ENCODE measurements at regions not wholly inside any gene's neighbourhood (a gene's known extent, or its start where the extent isn't known, plus 50 kb on each side); places are given as distances from the start of the nearest gene placed in this dataset.
A peak's percentile ranks its signal among the peaks of the same experiment; 100 is the strongest.

DNA sequence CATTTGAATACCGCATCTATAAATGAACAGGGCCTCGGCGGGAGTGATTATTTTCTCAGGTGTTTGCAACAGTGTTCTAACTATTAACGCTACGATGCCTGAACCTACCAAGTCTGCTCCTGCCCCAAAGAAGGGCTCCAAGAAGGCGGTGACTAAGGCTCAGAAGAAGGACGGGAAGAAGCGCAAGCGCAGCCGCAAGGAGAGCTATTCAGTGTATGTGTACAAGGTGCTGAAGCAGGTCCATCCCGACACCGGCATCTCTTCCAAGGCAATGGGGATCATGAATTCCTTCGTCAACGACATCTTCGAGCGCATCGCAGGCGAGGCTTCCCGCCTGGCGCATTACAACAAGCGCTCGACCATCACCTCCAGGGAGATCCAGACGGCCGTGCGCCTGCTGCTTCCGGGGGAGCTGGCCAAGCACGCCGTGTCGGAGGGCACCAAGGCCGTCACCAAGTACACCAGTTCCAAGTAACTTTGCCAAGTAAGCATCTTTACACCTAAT, 70.9 kb downstream of the HFE start:
- Histone ChIP-seq H4K20me1 (ENCODE audit: insufficient read depth) (no peaks in the 10 kb centered on the region), H3K4me1 (replicated peaks; ENCODE audit: insufficient read depth) (peaks cover 14% of the 10 kb centered on the region), H3K4me2 (peak overlapping the region; percentile 87), H3K9me3 (ENCODE audit: insufficient read depth, low read depth) (no peaks in the 10 kb centered on the region), H3K9me2 (ENCODE audit: insufficient read depth) (no peaks in the 10 kb centered on the region), H3K4me3 (peak overlapping the region; percentile 75), H3K27me3 (ENCODE audit: insufficient read depth, low read depth) (no peaks in the 10 kb centered on the region), H3K79me2 (ENCODE audit: low read depth) (peaks cover 42% of the 10 kb centered on the region), H3F3A (ENCODE audit: insufficient read depth, low read depth) (peaks cover 30% of the 10 kb centered on the region), H3K27ac (peak overlapping the region; percentile 67), H3K36me3 (ENCODE audit: low read depth) (no peaks in the 10 kb centered on the region), H2AFZ (peak overlapping the region; percentile 49)
- ChIA-PET POLR2A (ENCODE audit: unreplicated experiment) (interaction anchor here (0.5 to 5.0 kb wide), 23 partner anchors 25 to 1614 kb away, joined by 3 to 284 read pairs (median 10); a partner anchor contains a TSS), CTCF (interaction anchor here (1.5 to 1.8 kb wide), 2 partner anchors 12 to 34 kb away, joined by 5 to 11 read pairs; a partner anchor contains a TSS)
- DNase-seq: peak in 1 of 2 experiments; percentile 90
- TSS peak; percentile 69 for BruUV-seq (replicated peaks)
- no peak for TF ChIP-seq EZH2 (IDR thresholded peaks at IDR 0.05; ENCODE audit: low read depth)
- TF ChIP-seq, protein P1, sequence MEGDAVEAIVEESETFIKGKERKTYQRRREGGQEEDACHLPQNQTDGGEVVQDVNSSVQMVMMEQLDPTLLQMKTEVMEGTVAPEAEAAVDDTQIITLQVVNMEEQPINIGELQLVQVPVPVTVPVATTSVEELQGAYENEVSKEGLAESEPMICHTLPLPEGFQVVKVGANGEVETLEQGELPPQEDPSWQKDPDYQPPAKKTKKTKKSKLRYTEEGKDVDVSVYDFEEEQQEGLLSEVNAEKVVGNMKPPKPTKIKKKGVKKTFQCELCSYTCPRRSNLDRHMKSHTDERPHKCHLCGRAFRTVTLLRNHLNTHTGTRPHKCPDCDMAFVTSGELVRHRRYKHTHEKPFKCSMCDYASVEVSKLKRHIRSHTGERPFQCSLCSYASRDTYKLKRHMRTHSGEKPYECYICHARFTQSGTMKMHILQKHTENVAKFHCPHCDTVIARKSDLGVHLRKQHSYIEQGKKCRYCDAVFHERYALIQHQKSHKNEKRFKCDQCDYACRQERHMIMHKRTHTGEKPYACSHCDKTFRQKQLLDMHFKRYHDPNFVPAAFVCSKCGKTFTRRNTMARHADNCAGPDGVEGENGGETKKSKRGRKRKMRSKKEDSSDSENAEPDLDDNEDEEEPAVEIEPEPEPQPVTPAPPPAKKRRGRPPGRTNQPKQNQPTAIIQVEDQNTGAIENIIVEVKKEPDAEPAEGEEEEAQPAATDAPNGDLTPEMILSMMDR (conservative IDR thresholded peaks at IDR 0.05): no peak
- intact Hi-C loops (cut with micrococcal nuclease; ENCODE audit: unreplicated experiment): loop anchor here (1.0 to 2.0 kb wide), 4 partner anchors 15 to 59 kb away; a partner anchor contains a TSS

DNA sequence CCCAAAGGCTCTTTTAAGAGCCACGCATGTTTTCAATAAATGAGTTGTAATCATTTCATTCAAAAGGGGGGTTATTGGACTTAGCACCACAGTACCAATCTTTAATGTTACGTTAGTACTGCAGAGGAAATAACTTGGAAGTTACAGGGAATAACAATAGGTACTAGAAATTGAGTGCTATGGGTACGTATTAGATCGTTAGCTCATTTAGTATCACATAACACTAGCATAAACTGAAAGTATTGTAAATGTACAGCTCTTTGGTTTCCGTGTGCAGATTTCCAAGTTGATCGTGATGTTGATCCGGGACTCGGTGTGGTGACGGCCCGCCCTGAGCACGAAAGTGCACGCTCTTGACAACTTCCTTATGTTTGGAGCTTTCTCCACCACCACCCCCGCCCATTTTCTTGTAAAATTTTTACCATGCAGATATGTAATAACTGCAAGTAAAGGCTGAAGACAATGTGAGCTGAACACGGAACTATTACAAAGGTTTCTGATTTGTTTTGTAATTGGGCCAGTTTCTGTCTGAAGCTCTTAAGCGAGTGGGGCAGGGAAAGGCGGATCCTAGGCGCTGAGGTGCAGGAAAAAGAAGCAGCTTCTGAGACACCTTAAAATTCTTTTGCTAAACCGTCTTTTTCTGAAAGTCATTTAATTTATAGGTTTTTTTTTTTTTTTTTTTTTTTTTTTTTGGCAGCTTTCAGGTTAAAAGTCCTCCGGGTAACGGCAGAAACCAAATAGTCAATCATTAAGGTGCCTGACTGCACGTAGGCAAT, 71.5 kb downstream of the HFE start:
- no TSS peak for BruUV-seq (replicated peaks)
- no peaks in the 10 kb centered on the region for H3K9me3 ChIP-seq (ENCODE audit: insufficient read depth, low read depth)
- peaks cover 14% of the 10 kb centered on the region for H3K4me1 ChIP-seq (replicated peaks; ENCODE audit: insufficient read depth)
- H3K9me2 ChIP-seq (ENCODE audit: insufficient read depth): no peaks in the 10 kb centered on the region
- H3K79me2 ChIP-seq (ENCODE audit: low read depth): peaks cover 42% of the 10 kb centered on the region
- no peaks in the 10 kb centered on the region for H3K27me3 ChIP-seq (ENCODE audit: insufficient read depth, low read depth)
- ChIA-PET CTCF (interaction anchor here (0.6 to 1.8 kb wide), 3 partner anchors 12 to 972 kb away, joined by 5 to 11 read pairs (median 8); a partner anchor contains a TSS), POLR2A (ENCODE audit: unreplicated experiment) (interaction anchor here (0.5 to 5.0 kb wide), 24 partner anchors 25 to 1737 kb away, joined by 3 to 284 read pairs (median 8); partner anchors contain the start of gene HMGN4)
- H4K20me1 ChIP-seq (ENCODE audit: insufficient read depth): no peaks in the 10 kb centered on the region
- DNase-seq: peak in 1 of 2 experiments; percentile 68
- H2AFZ ChIP-seq: peak overlapping the region; percentile 53
- no peaks in the 10 kb centered on the region for H3K36me3 ChIP-seq (ENCODE audit: low read depth)
- peak overlapping the region; percentile 87 for H3K4me2 ChIP-seq
- TF ChIP-seq EZH2 (IDR thresholded peaks at IDR 0.05; ENCODE audit: low read depth): no peak
- TF ChIP-seq, protein P1 (conservative IDR thresholded peaks at IDR 0.05): no peak
- peaks cover 30% of the 10 kb centered on the region for H3F3A ChIP-seq (ENCODE audit: insufficient read depth, low read depth)
- intact Hi-C loops (cut with micrococcal nuclease; ENCODE audit: unreplicated experiment): loop anchor here (1.0 to 2.0 kb wide), 4 partner anchors 14 to 59 kb away; a partner anchor contains a TSS
- peak overlapping the region; percentile 75 for H3K4me3 ChIP-seq
- peak overlapping the region; percentile 67 for H3K27ac ChIP-seq
